H54 (cell line): ENCODE measurements at regions not wholly inside any gene's neighbourhood (a gene's known extent, or its start where the extent isn't known, plus 50 kb on each side); places are given as distances from the start of the nearest gene placed in this dataset.

ENCODE experiments used
- DNase-seq: peaks from one replicate; pipeline ENCODE4 v3.0.0; 2011; ENCODE audit warnings: low spot score, mixed read lengths; ENCODE audit not compliant: insufficient read length
- FAIRE-seq: peaks from 3 replicates; lab custom pipeline; 2011; peaks lifted over from hg19 to GRCh38; lab: Jason Lieb, UNC
- POLR2A ChIP-seq: IDR thresholded peaks from 2 replicates; pipeline ENCODE4 v1.6.1; 2011; ENCODE audit warnings: low read depth, mild to moderate bottlenecking, low read length

DNA sequence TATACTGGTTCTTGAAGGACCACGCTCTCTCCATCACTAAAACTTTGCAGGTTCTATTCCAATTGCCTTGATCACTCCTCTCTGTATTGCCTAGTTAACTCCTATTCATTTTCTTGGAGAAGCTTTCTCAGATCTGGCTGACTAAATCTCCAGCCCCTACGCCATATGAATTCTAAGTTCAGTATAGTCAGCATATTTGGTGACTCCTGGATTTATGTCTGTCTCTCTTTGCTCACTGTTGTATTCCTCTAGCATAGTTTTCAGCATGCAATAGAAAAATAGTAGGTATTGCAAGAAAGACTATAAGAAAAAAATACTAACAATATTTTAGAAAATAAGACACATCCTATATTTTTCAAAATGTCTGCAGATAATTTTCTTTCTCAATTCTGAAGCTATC is 579.7 kb downstream of the CDH11 start:
- DNase-seq (no peak), FAIRE-seq (no peak)
- TF ChIP-seq POLR2A: no peak

DNA sequence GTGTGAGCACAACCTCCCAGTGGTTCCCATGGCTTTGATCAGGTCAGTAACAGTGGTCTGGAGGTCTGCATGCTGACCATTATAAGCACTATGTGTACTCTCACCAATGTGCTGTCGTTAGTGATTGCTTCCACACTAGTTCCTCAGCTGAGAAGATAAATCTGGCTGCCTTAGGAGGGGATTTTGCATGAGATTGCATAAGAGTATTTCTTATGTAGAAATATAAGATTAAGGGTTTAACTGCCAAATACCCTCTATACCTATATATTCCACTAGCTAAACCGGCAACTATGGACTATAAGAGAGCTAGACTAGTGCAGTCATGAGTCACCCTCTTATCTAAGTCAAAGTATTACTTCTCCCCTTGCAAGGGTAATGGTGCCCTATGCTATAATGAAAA is 580.2 kb downstream of the CDH11 start:
- TF ChIP-seq POLR2A: no peak
- no peak for FAIRE-seq
- DNase-seq: no peak

DNA sequence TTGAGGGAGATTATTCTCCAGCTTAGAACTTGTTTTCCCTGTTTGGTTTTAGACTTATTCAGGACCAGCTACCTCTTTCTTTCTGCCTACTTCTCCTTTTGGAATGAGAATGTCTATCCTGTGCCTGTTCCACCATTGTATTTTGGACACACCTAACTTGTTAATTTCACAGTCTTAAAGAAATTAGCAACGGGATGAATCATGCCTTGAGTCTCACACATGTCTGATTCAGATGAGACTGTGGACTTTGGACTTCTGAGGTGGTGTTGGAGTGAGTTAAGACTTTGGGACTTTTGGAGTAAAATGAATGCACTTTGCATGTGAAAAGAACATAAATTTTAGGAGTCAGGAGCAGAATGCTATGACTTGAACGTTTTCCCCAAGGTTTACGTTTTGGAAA is 581.4 kb downstream of the CDH11 start:
- no peak for TF ChIP-seq POLR2A
- FAIRE-seq: no peak
- no peak for DNase-seq

DNA sequence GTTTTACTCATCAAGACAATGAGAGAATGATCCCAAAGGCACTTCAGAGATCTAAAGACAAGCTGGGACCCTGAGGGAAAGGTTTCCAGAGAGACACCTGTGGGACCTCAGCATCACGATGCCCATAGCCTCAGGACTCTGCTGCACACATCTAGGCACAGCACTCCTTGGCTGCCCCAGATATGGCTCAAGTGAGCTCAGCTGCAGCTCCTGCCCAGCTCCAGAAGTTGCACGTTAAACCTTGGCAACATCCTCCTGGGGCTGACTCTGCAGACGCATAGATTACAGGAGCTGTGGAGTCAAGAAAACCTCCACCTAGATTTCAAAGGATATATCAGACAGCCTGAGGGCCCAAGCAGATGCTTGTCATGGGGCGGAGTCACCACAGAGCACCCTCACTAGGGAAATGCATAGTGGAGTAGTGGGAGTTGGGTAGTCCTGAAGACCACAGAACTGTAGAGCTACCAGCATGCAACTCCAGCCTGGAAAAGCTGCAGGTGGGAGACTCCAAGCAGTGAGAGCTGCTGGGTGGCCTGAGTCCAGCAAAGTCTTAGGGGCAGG is 582.0 kb downstream of the CDH11 start:
- no peak for TF ChIP-seq POLR2A
- FAIRE-seq (no peak), DNase-seq (no peak)

DNA sequence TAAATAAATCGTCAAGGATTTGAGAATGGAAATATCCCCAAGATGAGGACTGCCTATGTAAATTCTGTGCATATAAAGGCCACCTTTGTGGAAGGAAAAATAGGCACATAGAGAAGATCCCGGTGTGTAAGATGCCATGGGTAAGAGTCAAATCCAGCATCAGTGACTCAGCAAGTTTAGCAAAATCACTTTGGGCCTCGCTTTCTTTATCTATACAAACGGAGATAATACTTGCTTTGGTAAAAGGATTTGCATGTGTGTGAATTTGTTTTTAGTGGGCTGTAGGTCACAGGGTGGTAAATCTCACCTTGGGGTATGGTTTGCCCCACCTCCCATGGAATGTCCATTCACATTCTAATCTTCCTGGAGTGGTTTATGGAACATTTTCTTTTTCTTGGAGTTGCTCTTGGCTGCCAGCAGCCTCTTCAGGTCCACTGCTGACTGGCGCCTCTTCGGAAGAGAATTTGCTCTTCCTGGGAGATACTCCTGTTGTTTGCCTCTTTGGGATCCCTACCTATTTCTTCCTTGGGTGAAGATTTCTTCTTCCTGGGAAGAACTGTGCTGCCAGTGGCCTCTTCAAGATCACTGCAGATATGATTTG is 587.6 kb downstream of the CDH11 start:
- DNase-seq (no peak), FAIRE-seq (no peak)
- no peak for TF ChIP-seq POLR2A

DNA sequence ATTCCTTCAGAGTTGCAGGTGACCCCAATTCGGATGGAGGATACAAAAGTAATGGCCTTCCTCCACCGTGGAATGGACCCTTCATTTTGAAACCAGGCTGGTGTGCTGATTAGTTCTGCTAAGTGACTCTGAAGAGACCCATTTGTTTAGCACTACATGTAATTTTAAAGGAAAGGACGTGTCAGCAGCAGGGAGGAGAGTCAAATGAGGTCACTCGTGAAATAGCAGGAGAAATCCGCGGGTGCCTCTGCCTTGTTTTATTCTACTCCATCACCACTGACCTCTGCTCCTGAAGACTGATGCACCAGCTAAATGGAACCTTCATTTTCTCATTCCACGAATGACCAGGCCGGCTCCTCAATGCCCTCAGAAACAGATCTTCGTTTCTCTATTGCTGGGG is 589.2 kb downstream of the CDH11 start:
- TF ChIP-seq POLR2A: no peak
- FAIRE-seq: no peak

DNA sequence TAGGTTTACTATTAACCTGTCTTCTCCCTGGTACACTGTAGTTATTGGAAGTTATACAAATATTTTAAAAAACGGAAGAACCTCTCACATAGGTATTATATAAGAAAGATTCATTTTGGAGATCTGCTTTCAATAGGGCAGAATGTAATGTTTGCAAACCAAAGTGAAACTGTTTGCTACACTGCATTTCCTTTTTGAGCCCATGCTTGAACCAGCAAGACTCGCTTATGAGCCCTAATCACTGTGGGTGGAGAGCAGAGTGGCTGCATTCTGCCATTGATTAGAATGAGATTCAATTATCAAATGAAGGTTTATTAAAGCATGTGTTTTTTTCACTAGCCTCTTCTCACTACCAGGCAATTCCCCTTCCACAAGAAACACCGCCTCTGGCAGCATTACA is 589.7 kb downstream of the CDH11 start:
- no peak for TF ChIP-seq POLR2A
- DNase-seq: no peak
- no peak for FAIRE-seq

More for the DNA sequence above, 589.2 kb downstream of the CDH11 start:
- no peak for DNase-seq

DNA sequence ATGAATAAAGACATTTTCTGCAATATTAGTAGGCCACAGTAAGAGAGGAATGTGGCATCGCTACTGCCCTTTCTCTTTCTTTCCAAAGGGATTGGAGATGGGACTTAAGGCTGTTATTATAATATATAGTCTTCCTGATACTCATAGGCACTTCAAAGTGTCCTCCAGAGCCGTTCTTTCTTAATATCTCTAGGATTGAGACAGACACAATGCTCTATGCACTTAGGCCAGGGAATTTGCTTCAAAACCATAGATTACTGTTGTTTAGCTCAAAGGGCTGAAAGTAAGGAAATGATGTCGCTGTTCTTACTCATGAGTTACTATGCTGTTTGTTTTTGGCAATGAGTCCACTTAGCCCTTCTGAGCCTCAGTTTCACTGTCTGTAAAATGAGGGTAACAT is 590.5 kb downstream of the CDH11 start:
- FAIRE-seq: no peak
- no peak for TF ChIP-seq POLR2A
- no peak for DNase-seq

DNA sequence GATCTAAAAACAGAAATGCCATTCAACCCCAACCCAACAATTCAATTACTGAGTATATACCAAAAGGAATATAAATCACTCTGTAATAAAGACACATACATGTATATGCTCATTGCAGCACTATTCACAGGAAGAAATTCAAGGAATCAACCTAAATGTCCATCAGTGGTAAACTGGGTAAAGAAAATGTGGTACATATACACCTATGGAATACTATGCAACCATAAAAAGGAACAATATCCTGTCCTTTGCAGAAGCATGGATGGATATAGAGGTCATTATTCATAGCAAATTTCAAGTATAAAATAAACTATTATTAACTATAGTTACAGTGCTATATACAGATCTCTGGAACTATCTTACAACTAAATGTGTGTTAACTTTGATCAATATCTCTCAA is 599.3 kb downstream of the CDH11 start:
- DNase-seq (no peak), FAIRE-seq (no peak)
- no peak for TF ChIP-seq POLR2A

DNA sequence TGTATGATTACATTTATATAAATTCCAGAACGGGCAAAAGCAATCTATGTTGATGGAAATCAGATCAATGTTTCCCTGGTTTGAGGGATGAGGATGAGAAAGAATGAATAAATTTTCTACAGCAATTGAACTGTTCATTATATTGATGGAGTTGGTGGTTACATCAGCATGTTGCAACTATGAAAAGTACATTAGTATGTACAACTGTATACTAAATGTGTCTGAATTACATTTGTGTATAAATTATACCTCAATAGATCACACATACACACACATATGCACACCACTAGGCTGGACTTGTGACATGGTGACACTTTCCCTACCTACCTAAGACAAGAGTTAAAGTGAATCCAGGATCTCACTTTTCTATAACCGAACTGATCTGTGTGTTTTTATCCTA is 608.0 kb downstream of the CDH11 start:
- FAIRE-seq (no peak), DNase-seq (no peak)
- no peak for TF ChIP-seq POLR2A

DNA sequence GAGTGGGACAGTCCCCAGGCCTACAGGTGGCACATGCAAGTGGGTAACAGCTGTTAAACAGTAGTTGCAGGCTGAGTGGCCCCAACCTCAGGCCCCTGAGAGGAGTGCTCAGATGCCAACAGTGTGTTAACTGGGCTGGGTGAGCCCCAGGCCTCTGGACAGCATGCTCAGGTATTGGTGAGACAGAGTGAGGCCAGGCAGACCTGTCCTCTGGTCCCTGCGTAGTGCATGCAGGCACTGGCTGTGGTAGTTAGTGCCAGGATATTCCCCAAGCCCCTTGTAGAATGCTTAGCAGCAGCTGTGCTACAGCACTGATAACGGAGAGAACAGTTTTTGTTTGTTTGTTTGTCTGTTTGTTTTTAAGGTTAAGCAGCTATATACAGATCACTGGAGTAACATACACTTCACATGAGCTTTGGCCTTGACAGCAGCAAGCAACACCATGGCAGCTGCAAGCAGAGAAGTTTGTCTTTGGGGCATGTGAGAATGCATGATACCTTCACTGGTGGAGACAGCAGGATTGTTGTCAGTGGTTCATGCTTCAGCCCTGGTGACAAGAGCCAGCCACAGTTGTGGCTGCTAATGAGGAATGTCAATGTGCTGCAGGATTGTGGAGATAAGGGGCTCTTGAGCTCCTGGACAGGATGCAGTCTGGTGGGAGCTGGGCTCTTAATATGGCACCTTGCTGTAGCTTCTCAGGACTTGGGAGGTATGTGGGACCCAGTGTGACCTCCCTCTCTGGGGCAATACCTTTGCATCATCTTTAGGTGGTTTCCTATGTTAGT is 614.4 kb downstream of the CDH11 start:
- no peak for TF ChIP-seq POLR2A
- DNase-seq (no peak), FAIRE-seq (no peak)

DNA sequence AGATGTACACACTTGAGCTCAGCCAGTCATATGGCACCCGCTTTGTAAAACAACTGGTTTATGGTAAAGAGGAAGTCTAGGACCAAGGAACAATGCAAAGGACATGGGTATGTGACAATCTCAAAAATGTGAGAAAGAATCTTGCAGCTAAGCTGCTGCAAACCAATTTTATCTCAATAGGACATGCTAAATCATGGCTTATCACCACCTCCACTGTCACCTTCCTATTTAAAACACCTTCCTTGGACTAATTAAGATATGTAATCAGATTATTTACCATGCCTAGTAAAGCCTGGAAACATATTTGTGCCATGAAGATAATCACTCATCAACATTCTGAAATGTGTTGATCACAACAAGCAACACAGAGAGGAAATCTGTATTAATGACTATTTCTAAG is 622.7 kb downstream of the CDH11 start:
- no peak for FAIRE-seq
- DNase-seq: no peak
- no peak for TF ChIP-seq POLR2A

DNA sequence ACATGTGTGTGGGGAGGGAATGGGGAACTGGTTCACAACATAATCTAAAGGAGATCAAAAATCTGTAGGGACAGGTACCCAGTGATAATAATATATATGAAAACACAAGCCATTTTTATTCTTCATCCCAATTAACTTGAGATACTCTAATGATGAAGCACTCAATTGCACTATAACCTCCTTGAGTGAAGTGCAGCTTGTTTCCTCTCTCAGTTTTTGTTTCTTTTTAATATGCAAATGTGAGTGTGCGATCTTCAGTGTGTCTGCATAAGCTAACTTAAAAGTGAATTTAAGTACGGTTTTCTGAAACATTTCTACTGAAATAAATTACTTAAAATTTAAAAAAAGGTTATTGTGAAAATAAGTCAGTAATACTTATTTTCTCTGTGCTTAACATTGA is 623.5 kb downstream of the CDH11 start:
- DNase-seq (no peak), FAIRE-seq (no peak)
- TF ChIP-seq POLR2A: no peak

DNA sequence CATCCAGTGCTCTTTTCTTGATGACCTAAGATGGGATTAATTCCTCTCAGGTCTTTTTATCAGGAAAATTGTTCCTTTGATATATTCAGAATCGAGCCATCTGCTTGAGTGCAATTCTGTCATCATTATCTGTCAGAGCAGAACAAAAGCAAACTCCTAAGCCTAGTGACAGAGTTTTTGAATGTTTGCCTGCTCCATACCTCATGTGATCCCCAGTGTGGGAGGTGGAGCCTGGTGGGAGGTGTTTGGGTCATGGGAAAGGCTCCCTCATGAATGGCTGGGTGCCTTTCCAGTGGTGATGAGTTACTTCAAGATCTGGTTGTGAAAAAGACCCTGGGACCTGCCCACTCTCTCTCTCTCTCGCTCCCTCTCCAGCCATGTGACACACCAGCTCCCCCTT is 628.2 kb downstream of the CDH11 start:
- FAIRE-seq (no peak), DNase-seq (no peak)
- no peak for TF ChIP-seq POLR2A

DNA sequence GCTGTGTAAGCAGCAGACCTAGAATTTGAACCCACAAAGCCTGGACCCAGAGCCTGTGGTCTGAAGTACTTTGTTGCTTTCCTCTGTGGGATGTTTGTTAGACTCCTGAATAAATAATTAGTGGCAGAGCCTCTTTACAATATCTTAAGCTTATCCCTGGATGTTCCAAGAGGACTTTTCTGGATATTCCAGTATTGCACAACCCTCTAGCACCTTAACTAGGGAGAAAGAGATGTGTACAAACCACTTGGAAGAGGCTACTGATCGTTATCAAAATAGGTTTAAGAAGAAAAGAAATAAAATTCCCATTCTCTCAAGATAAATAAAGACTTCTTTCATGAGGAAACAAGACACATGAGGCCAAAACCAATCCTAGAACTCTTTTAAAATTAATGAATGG is 632.4 kb downstream of the CDH11 start:
- FAIRE-seq (no peak), DNase-seq (no peak)
- TF ChIP-seq POLR2A: no peak

DNA sequence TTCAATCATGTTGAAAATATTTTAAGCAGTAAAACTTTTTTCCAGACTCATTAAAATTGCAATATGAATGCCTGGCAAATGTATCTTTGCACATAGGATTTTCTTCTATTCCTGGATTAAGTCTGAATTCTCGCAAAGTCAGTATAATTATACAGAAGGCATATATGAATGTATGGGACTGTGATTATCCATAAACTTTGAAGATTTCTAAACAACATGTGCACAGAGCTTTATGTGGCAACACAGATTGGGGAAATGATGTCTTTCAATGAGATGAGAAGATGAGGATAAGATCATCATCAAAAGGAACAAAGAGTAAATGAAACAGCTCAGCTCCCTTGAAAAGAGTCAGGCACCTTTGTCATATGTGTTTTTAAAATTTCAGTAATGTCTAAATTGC is 635.3 kb downstream of the CDH11 start:
- DNase-seq (no peak), FAIRE-seq (no peak)
- TF ChIP-seq POLR2A: no peak
